ENCODE measurements at regions not wholly inside any gene's neighbourhood (a gene's known extent, or its start where the extent isn't known, plus 50 kb on each side); places are given as distances from the start of the nearest gene placed in this dataset.

- no peak for TF ChIP-seq NFIC (IDR thresholded peaks at IDR 0.05)
- TF ChIP-seq CREB1 (IDR thresholded peaks at IDR 0.05; ENCODE audit: low read depth): no peak
- no peak for TF ChIP-seq MAX (IDR thresholded peaks at IDR 0.05)
Measured at GRCh38 chr2:8268172-8268783, 413.6 kb upstream of the ID2 start.
